ENCODE measurements at regions not wholly inside any gene's neighbourhood (a gene's known extent, or its start where the extent isn't known, plus 50 kb on each side); places are given as distances from the start of the nearest gene placed in this dataset.

DNA sequence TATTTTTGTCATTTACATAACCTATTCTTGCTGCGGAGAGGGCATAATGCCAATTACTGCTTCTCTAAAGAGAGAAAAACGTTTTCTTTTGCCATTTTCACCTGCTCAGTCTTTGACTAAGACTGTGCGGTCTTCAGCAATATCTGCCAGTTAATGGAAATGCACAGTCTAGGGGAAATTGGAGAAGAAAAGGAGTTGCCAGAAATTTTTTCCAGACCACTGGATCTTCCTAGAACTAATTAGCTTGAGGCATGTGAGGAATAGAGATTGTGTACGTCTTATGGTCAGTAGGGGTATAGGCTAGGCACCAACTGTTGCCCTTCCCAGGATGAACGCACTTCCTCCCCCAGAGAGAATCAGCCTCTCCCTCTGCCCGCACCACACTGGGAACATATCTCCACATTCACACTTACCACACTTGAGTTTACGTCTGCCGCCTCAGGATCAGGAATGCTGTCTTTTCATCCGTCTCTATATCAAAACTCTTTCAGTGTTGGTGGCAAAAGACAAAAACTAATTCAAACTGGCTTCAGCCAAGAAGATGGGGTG lies 67.9 kb upstream of the E2F3 start:
- POLR2A ChIA-PET, result no interaction called here
- DNase-seq, result no peak
- Histone ChIP-seq H2AFZ (ENCODE audit: low read depth) (no peak overlapping the region), H3K79me2 (ENCODE audit: insufficient read depth) (no peaks in the 10 kb centered on the region), H3K4me1 (ENCODE audit: control insufficient read depth in 1 of 2, insufficient read depth in 2 of 2, low read depth in 1 of 2, low read length in 1 of 2) (no peaks in the 10 kb centered on the region), H3K9me3 (no peaks in the 10 kb centered on the region), H3K4me2 (no peak overlapping the region), H3K9me2 (no peaks in the 10 kb centered on the region), H3K27ac (ENCODE audit: low read depth in 2 of 2, low read length in 1 of 2) (no peak overlapping the region), H4K20me1 (ENCODE audit: insufficient read depth) (no peaks in the 10 kb centered on the region), H3K4me3 (ENCODE audit: low read depth in 2 of 2, low read length in 1 of 2) (no peak overlapping the region), H3K9ac (no peak overlapping the region), H3K36me3 (replicated peaks in 1 of 2; ENCODE audit: control insufficient read depth in 1 of 2, insufficient read depth in 2 of 2, low read length in 1 of 2) (no peaks in the 10 kb centered on the region), H3F3A (replicated peaks; ENCODE audit: insufficient read depth) (no peaks in the 10 kb centered on the region), H3K27me3 (ENCODE audit: insufficient read depth) (no peaks in the 10 kb centered on the region)
- TF ChIP-seq RXRA (IDR thresholded peaks at IDR 0.05; ENCODE audit: borderline replicate concordance, low read depth) (no peak), MXI1 (IDR thresholded peaks at IDR 0.05; ENCODE audit: low read depth, low read length) (no peak), NFIC (IDR thresholded peaks at IDR 0.05; ENCODE audit: borderline replicate concordance) (no peak)
- TF ChIP-seq, protein P1, sequence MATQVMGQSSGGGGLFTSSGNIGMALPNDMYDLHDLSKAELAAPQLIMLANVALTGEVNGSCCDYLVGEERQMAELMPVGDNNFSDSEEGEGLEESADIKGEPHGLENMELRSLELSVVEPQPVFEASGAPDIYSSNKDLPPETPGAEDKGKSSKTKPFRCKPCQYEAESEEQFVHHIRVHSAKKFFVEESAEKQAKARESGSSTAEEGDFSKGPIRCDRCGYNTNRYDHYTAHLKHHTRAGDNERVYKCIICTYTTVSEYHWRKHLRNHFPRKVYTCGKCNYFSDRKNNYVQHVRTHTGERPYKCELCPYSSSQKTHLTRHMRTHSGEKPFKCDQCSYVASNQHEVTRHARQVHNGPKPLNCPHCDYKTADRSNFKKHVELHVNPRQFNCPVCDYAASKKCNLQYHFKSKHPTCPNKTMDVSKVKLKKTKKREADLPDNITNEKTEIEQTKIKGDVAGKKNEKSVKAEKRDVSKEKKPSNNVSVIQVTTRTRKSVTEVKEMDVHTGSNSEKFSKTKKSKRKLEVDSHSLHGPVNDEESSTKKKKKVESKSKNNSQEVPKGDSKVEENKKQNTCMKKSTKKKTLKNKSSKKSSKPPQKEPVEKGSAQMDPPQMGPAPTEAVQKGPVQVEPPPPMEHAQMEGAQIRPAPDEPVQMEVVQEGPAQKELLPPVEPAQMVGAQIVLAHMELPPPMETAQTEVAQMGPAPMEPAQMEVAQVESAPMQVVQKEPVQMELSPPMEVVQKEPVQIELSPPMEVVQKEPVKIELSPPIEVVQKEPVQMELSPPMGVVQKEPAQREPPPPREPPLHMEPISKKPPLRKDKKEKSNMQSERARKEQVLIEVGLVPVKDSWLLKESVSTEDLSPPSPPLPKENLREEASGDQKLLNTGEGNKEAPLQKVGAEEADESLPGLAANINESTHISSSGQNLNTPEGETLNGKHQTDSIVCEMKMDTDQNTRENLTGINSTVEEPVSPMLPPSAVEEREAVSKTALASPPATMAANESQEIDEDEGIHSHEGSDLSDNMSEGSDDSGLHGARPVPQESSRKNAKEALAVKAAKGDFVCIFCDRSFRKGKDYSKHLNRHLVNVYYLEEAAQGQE (IDR thresholded peaks at IDR 0.05; ENCODE audit: low read depth, low read length), result no peak
- CTCF ChIA-PET, result no interaction called here
- WGBS (ENCODE audit: low lambda C conversion rate), result 75% methylated on average over 9 of the region's 9 CpGs

DNA sequence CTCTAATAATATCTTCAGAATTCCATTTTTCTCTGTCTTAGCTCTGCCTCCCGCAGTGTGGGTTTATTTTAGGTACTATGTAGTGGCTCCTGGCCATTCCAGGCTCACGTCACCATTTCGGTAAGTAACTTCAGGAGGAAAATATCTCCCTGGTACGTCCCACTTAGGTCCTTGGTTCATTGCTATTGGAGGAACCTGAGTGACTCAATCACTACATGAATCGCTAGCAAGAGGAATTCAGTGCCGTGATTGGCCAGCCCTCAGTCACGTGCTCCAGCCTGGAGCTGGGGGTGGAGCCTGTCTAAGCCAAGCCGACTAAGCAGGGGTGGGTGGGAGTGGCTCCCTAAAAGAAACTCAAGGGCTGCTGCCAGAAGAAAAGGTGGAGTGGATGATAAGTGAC lies 67.3 kb upstream of the E2F3 start:
- Histone ChIP-seq H2AFZ (ENCODE audit: low read depth) (no peak overlapping the region), H3K4me3 (ENCODE audit: low read depth in 2 of 2, low read length in 1 of 2) (no peak overlapping the region), H3K9ac (no peak overlapping the region), H3K9me3 (no peaks in the 10 kb centered on the region), H3K27me3 (ENCODE audit: insufficient read depth) (no peaks in the 10 kb centered on the region), H3K79me2 (ENCODE audit: insufficient read depth) (no peaks in the 10 kb centered on the region), H3K4me2 (no peak overlapping the region), H4K20me1 (ENCODE audit: insufficient read depth) (no peaks in the 10 kb centered on the region), H3K9me2 (no peaks in the 10 kb centered on the region), H3K4me1 (ENCODE audit: control insufficient read depth in 1 of 2, insufficient read depth in 2 of 2, low read depth in 1 of 2, low read length in 1 of 2) (no peaks in the 10 kb centered on the region), H3F3A (replicated peaks; ENCODE audit: insufficient read depth) (no peaks in the 10 kb centered on the region), H3K27ac (ENCODE audit: low read depth in 2 of 2, low read length in 1 of 2) (no peak overlapping the region), H3K36me3 (replicated peaks in 1 of 2; ENCODE audit: control insufficient read depth in 1 of 2, insufficient read depth in 2 of 2, low read length in 1 of 2) (no peaks in the 10 kb centered on the region)
- no peak for DNase-seq
- POLR2A ChIA-PET, result no interaction called here
- no peak for TF ChIP-seq SMC3 (IDR thresholded peaks at IDR 0.05; ENCODE audit: low read depth, low read length)
- TF ChIP-seq GATA2 (CRISPR knock-in tag; IDR thresholded peaks at IDR 0.05), result no peak
- TF ChIP-seq FOXJ3 (CRISPR knock-in tag; IDR thresholded peaks at IDR 0.05), result no peak
- TF ChIP-seq GABPA (IDR thresholded peaks at IDR 0.05; ENCODE audit: low read depth), result no peak
- TF ChIP-seq RFX5 (IDR thresholded peaks at IDR 0.05; ENCODE audit: low read length), result no peak
- no peak for TF ChIP-seq POLR2AphosphoS5 (IDR thresholded peaks at IDR 0.05; ENCODE audit: low read depth, low read length)
- no peak for TF ChIP-seq MEF2A (IDR thresholded peaks at IDR 0.05; ENCODE audit: borderline replicate concordance, low read depth)
- TF ChIP-seq, protein P2, sequence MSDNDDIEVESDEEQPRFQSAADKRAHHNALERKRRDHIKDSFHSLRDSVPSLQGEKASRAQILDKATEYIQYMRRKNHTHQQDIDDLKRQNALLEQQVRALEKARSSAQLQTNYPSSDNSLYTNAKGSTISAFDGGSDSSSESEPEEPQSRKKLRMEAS (IDR thresholded peaks at IDR 0.05; ENCODE audit: low read depth), result no peak
- TF ChIP-seq, protein P3, sequence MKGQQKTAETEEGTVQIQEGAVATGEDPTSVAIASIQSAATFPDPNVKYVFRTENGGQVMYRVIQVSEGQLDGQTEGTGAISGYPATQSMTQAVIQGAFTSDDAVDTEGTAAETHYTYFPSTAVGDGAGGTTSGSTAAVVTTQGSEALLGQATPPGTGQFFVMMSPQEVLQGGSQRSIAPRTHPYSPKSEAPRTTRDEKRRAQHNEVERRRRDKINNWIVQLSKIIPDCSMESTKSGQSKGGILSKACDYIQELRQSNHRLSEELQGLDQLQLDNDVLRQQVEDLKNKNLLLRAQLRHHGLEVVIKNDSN (IDR thresholded peaks at IDR 0.05; ENCODE audit: borderline replicate concordance, low read depth), result no peak
- TF ChIP-seq NRF1 (IDR thresholded peaks at IDR 0.05; ENCODE audit: low read depth, low read length), result no peak
- no peak for TF ChIP-seq EZH2phosphoT487 (IDR thresholded peaks at IDR 0.05; ENCODE audit: borderline replicate concordance, low read depth)
- TF ChIP-seq, protein P4, sequence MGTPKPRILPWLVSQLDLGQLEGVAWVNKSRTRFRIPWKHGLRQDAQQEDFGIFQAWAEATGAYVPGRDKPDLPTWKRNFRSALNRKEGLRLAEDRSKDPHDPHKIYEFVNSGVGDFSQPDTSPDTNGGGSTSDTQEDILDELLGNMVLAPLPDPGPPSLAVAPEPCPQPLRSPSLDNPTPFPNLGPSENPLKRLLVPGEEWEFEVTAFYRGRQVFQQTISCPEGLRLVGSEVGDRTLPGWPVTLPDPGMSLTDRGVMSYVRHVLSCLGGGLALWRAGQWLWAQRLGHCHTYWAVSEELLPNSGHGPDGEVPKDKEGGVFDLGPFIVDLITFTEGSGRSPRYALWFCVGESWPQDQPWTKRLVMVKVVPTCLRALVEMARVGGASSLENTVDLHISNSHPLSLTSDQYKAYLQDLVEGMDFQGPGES (IDR thresholded peaks at IDR 0.05; ENCODE audit: low read depth, low read length), result no peak
- TF ChIP-seq, protein P5, sequence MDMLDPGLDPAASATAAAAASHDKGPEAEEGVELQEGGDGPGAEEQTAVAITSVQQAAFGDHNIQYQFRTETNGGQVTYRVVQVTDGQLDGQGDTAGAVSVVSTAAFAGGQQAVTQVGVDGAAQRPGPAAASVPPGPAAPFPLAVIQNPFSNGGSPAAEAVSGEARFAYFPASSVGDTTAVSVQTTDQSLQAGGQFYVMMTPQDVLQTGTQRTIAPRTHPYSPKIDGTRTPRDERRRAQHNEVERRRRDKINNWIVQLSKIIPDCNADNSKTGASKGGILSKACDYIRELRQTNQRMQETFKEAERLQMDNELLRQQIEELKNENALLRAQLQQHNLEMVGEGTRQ (IDR thresholded peaks at IDR 0.05; ENCODE audit: borderline replicate concordance, low read depth, low read length), result no peak
- TF ChIP-seq JUND (IDR thresholded peaks at IDR 0.05), result no peak
- TF ChIP-seq RXRA (IDR thresholded peaks at IDR 0.05; ENCODE audit: borderline replicate concordance, low read depth), result no peak
- CTCF ChIA-PET, result no interaction called here
- WGBS (ENCODE audit: low lambda C conversion rate), result 75% methylated on average over 8 of the region's 8 CpGs

Measured in SK-N-SH (cell line).